ENCODE measurements at regions not wholly inside any gene's neighbourhood (a gene's known extent, or its start where the extent isn't known, plus 50 kb on each side); places are given as distances from the start of the nearest gene placed in this dataset.
"Not testable (repeated sequence)": the region's sequence is repeated elsewhere in the genome, so short reads cannot be mapped to it uniquely, and the experiment has no call there.

DNA sequence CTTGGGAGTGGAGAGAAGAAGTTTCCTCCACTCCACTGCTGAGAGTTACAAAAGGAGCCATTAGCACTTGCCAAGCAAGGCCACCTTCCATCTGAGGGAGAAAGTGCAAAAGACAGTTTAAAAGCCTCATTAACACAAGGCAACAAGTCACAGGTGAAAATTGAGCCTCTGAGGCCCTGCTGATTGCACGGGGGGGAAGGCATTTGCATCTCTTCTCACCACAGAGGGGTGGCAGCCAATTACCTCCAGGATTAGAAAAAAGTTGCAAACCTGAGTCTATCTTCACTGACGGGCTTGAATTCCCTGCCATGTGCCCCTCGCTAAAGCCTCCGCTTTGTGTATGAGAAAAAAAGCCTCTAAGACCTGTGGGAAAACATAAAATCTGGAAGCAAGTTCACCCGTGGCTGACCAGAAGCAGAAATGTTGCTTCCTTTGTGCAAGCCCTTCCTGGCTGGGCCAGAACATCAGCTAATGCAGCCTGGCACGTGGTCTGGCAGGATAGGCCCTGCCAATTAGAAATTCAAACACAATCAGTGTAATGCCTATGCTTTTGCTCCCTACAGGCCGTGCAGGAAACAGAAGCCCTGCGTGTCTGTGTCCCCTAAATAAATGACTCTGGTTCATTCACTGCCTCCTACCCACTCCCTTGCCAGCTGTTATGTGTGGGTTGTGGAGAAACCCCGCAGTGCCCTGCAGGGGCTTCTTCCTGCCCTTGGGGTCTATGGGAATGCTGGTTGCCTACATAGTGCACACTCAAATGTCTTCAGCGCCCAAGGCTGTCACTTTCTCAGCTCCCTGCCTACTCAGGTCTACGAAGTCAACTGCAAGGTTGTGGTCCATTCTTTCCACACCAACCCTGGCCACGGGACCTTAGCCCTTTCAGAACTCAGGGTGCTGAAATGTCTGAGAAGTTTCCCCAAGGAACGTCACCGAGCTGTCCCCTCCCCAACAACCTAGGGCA lies 150.2 kb downstream of the UQCRFS1 start:
- no peak overlapping the region for H3K4me3 ChIP-seq (ENCODE audit: low read depth, low read length)

DNA sequence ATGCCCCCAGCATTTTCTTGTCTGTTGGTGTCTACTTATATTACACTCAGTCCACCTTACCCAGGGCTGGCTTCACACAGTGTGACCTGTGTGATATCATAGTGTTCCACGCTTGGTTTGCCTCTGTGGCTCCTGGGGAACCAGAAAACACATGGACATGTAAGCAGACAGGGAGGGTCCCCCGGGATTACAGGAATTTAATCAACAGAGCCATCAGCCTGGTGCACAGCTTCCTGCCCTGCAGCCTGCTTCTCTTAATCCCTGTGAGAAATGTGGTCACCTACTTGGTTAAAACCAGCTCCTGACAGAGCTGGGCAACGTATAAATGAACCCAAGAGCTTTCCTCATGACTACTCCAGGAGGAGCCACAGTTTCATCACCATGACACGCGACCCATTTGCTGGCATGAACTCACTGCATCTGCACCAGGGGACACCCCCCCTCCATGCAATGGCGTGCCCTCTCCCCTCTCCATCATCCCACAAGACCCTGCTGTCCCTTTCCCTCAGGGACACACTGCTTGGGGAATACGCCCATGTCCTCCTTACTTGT lies 152.1 kb downstream of the UQCRFS1 start:
- no peak overlapping the region for H3K4me3 ChIP-seq (ENCODE audit: low read depth, low read length)
- no peak for DNase-seq (ENCODE audit: low read depth)

More for the DNA sequence above, 150.2 kb downstream of the UQCRFS1 start:
- DNase-seq (ENCODE audit: low read depth), result no peak

- H3K4me3 ChIP-seq (ENCODE audit: low read depth, low read length), result no peak overlapping the region
- DNase-seq (ENCODE audit: low read depth), result no peak
Observed at GRCh38 chr19:29056535-29056934, 156.4 kb downstream of the UQCRFS1 start.

DNA sequence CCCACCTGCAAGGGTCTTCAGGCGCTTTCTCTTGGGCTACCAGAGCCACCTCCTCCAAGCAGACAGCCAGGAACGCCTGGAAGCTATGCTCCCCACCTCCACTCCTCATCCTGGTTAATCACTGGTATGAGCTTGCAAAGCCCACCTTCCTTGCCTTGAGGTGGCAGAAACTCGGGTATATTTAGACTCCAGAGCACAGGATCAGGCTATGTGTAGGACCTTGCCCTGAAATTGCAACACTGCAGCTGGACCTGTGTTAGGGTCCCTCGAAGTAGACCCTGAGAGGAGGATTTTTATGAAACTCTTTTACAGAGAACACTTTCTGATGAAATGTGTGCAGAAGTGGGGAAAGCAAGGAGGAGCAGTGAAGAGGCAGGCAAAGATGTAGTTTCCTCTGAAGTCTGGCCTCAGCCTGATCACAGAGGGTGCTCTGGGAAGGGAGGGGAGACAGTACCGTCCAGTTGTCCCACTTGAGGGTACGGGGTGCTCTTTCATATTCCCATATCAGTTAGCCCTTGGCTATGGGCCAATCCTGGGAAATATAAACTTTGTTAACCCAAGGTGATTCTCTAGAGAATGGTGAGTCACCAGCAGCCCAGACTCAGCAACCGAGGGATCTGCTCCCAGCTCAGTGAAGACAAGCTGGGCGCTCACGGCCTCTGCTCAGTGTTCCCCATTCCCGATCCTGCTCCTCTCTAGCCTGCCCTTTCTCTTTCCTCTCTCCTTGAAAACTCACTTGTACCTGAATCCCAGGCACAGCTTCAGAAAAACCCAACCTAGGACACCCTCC lies 157.9 kb downstream of the UQCRFS1 start:
- no peak for DNase-seq (ENCODE audit: low read depth)

GRCh38 chr19:29048873-29049272 lies 164.1 kb downstream of the UQCRFS1 start:
- no peak overlapping the region for H3K4me3 ChIP-seq (ENCODE audit: low read depth, low read length)
- DNase-seq (ENCODE audit: low read depth), result no peak

More for the DNA sequence above, 157.9 kb downstream of the UQCRFS1 start:
- H3K4me3 ChIP-seq (ENCODE audit: low read depth, low read length), result no peak overlapping the region

GRCh38 chr19:29045679-29046254 lies 167.2 kb downstream of the UQCRFS1 start:
- DNase-seq (ENCODE audit: low read depth), result no peak
- no peak overlapping the region for H3K4me3 ChIP-seq (ENCODE audit: low read depth, low read length)

- DNase-seq (ENCODE audit: low read depth), result no peak
- H3K4me3 ChIP-seq (ENCODE audit: low read depth, low read length), result no peak overlapping the region
Observed at GRCh38 chr19:29044037-29044436, 168.9 kb downstream of the UQCRFS1 start.

DNA sequence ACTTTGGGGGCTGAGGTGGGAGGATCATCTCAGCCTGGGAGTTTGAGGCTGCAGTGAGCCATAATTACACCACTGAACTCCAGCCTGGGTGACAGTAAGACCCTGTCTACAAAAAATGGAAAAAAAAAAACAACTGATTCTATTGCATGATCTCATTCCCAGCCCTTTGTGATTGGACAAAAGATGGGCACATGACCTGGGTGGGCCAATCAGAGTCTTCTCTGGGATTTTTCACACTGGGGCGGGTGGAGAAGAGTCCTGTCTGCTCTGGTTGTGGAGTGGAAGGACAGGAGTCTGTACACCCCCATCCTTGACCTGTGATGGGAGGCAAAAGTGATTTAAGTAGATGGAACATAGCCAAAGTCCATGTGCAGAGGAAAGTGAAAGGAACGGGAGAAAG lies 170.5 kb downstream of the UQCRFS1 start:
- DNase-seq (ENCODE audit: low read depth), result no peak
- H3K4me3 ChIP-seq (ENCODE audit: low read depth, low read length), result no peak overlapping the region

DNA sequence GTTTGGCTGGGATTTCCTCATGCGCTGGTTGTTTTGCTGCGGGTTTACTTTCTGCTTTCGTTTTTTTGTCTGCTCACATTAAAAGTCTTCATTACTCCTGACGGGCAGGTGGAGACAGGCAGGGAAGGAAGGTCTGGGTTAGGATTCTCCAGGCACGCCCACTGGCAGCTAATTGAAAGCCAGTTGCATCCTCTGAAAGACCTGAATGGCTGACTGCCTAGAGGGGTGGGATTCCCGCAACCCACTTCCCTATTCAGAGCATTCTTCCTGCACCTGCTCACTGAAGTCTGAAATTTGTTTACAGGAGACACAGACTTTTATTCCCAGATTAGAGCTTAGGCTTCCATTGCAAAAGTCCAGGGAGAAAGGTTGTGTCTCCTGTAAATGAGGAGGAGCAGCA lies 172.0 kb downstream of the UQCRFS1 start:
- no peak overlapping the region for H3K4me3 ChIP-seq (ENCODE audit: low read depth, low read length)
- DNase-seq (ENCODE audit: low read depth), result no peak

DNA sequence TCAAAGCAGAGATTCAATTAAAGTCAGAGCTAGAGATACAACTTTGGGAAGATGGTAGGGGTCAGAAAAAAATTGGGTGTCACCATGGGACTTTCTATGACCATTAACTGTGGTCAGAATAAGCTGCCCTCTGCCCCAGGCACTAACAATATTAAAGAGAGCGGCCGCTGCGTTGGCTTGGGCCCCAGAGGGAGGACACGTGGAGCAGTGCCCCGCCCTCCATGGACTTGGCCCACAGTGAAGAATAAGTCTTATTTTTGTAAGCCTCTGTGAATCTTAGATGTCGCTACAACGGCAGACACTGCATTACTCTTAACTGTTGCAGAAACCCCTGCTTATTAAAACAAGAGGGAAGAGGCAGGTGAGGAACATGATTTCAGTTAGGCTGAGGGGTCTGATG lies 172.7 kb downstream of the UQCRFS1 start:
- no peak for DNase-seq (ENCODE audit: low read depth)
- H3K4me3 ChIP-seq (ENCODE audit: low read depth, low read length), result no peak overlapping the region

- H3K4me3 ChIP-seq (ENCODE audit: low read depth, low read length); DNase-seq (ENCODE audit: low read depth): not testable (repeated sequence)
Observed at GRCh38 chr19:29039036-29039435, 173.9 kb downstream of the UQCRFS1 start.

DNA sequence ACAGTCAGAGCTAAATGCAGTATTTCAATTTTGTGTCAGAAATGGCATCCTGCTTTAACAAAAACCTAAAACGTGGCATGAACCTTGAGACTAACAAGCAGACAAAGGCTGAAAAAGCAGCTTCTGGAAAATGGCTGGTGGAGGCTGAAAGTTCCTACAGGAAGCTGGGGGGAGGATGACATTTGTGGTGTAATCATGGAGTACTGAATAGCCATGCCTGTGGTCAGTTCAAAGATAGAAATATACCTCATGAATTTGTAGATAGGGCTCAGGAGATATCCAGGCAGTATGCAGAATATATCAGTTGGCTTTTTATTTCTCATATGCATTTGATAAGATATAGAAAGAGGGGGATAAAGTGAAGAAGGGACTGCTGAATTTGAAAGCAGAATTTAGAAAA lies 181.7 kb downstream of the UQCRFS1 start:
- no peak for DNase-seq (ENCODE audit: low read depth)
- H3K4me3 ChIP-seq (ENCODE audit: low read depth, low read length), result no peak overlapping the region

- H3K4me3 ChIP-seq (ENCODE audit: low read depth, low read length), result no peak overlapping the region
- DNase-seq (ENCODE audit: low read depth), result no peak
Observed at GRCh38 chr19:29029268-29029958, 183.5 kb downstream of the UQCRFS1 start.

GRCh38 chr19:29022599-29022998 lies 190.4 kb downstream of the UQCRFS1 start:
- no peak for DNase-seq (ENCODE audit: low read depth)
- no peak overlapping the region for H3K4me3 ChIP-seq (ENCODE audit: low read depth, low read length)

DNA sequence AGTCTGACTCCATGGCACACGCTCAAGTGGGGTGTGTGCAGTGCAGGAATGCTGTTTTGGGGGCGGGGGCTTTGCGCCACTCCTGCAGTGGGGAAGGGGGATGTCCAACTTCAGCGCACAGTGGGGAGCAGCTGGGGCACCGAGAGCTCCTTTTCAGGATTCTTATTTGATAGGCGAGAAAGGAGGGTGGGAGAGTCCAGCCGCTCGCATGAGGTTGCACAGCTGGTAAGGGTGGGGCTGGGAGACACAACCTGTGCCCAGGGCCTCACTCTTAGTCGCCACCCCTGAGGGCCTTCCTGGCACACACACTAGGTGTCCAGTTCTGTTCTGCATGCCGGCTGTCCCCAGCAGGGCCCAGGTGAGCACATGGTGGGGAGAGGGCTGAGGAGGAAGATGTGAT lies 190.8 kb downstream of the UQCRFS1 start:
- DNase-seq (ENCODE audit: low read depth), result no peak
- H3K4me3 ChIP-seq (ENCODE audit: low read depth, low read length), result no peak overlapping the region

DNA sequence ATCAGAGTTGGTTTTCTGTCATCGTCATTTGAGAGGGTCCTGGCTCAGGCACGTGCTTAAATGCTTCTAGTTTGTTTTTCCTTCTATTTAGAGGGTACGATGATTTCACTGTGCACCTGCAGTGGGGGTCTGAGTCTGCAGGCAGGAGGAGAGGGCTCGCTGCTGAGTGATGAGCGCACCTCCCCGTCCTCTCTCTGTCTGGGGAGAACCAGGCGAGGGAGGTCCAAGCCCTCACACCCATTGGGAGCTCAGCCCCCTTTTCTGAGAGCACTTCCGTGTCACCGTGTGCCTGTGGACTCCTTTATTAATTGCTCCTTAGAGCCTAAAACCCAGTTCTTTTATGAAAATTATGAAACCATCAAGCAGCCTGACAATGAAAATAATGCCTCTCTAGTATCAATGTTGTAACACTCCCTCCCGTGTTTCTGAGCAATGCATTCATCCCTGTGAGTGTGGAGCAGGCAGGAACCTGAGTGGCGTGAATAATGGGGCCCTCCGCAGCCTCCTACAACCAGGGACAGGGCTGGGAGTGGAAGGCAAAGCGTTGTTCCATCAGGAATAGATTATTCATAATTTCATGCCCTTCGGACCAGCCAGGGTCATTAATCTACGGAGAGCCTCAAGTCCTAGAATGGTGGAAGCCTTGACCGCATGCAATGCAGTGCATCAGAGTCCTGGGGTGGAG lies 191.6 kb downstream of the UQCRFS1 start:
- H3K4me3 ChIP-seq (ENCODE audit: low read depth, low read length), result no peak overlapping the region
- DNase-seq (ENCODE audit: low read depth), result no peak

- DNase-seq (ENCODE audit: low read depth), result no peak
Observed at GRCh38 chr19:29019403-29019802, 193.5 kb downstream of the UQCRFS1 start.

GRCh38 chr19:29018542-29018941 lies 194.4 kb downstream of the UQCRFS1 start:
- no peak for DNase-seq (ENCODE audit: low read depth)
- H3K4me3 ChIP-seq (ENCODE audit: low read depth, low read length), result no peak overlapping the region

More at GRCh38 chr19:29019403-29019802, 193.5 kb downstream of the UQCRFS1 start:
- H3K4me3 ChIP-seq (ENCODE audit: low read depth, low read length), result no peak overlapping the region

- DNase-seq (ENCODE audit: low read depth), result no peak
- no peak overlapping the region for H3K4me3 ChIP-seq (ENCODE audit: low read depth, low read length)
Observed at GRCh38 chr19:29017788-29018187, 195.2 kb downstream of the UQCRFS1 start.
